GM20000 (cell line): ENCODE measurements at regions not wholly inside any gene's neighbourhood (a gene's known extent, or its start where the extent isn't known, plus 50 kb on each side); places are given as distances from the start of the nearest gene placed in this dataset.

Source experiments
- DNase-seq: peaks from one replicate; pipeline ENCODE4 v3.0.0; 2012; ENCODE audit warnings: low spot score
- CTCF ChIP-seq: IDR thresholded peaks from 2 replicates; pipeline ENCODE4 v1.5.1; 2012; ENCODE audit warnings: mild to moderate bottlenecking, control low read depth; ENCODE audit errors: extremely low read depth, missing control alignments

- DNase-seq, result no peak
- no peak for TF ChIP-seq CTCF
Measured at GRCh38 chr4:35325908-35326453, 918.3 kb downstream of the ARAP2 start.

GRCh38 chr4:35342833-35343232 is 901.5 kb downstream of the ARAP2 start:
- TF ChIP-seq CTCF, result no peak
- DNase-seq, result no peak

GRCh38 chr4:35347276-35347675 is 897.0 kb downstream of the ARAP2 start:
- TF ChIP-seq CTCF, result no peak
- no peak for DNase-seq

GRCh38 chr4:35358001-35358584 is 886.2 kb downstream of the ARAP2 start:
- no peak for DNase-seq
- no peak for TF ChIP-seq CTCF

GRCh38 chr4:35364321-35364870 is 879.9 kb downstream of the ARAP2 start:
- TF ChIP-seq CTCF, result no peak
- no peak for DNase-seq

GRCh38 chr4:35365186-35365585 is 879.1 kb downstream of the ARAP2 start:
- TF ChIP-seq CTCF, result no peak
- no peak for DNase-seq

- no peak for DNase-seq
- TF ChIP-seq CTCF, result no peak
Measured at GRCh38 chr4:35399912-35400311, 844.4 kb downstream of the ARAP2 start.
